Mesothelial cell of epicardium (in vitro differentiated cells): ENCODE measurements at regions not wholly inside any gene's neighbourhood (a gene's known extent, or its start where the extent isn't known, plus 50 kb on each side); places are given as distances from the start of the nearest gene placed in this dataset.
"Not testable (repeated sequence)": the region's sequence is repeated elsewhere in the genome, so short reads cannot be mapped to it uniquely, and the experiment has no call there.

Experiments used
- DNase-seq, 2 experiments: peaks; one replicate each; pipeline ENCODE4 v3.0.0; 2021; ENCODE audit warnings: low spot score in 2 of 2; ENCODE audit not compliant: unreplicated experiment in 2 of 2
- H3K27ac Mint-ChIP-seq: 2 replicates; pipeline ENCODE4 v1.8.0; 2021; ENCODE audit warnings: mixed read lengths
- H3K27me3 Mint-ChIP-seq: 2 replicates; pipeline ENCODE4 v1.8.0; 2021; ENCODE audit warnings: low read depth, mixed read lengths
- H3K36me3 Mint-ChIP-seq: 2 replicates; pipeline ENCODE4 v1.8.0; 2021; ENCODE audit warnings: mixed read lengths
- H3K4me1 Mint-ChIP-seq: 2 replicates; pipeline ENCODE4 v1.8.0; 2021; ENCODE audit warnings: mixed read lengths
- H3K4me3 Mint-ChIP-seq: 2 replicates; pipeline ENCODE4 v1.8.0; 2021; ENCODE audit warnings: mild to moderate bottlenecking, moderate library complexity, mixed read lengths
- H3K9me3 Mint-ChIP-seq: 2 replicates; pipeline ENCODE4 v1.8.0; 2021; ENCODE audit warnings: mixed read lengths
- TF ChIP-seq, protein P1 (sequence below): fragments of 200-600 bp; sonication (generic); IDR thresholded peaks from one replicate; pipeline ENCODE4 v1.5.0; 2021; ENCODE audit warnings: antibody characterized with exemption; ENCODE audit not compliant: unreplicated experiment

DNA sequence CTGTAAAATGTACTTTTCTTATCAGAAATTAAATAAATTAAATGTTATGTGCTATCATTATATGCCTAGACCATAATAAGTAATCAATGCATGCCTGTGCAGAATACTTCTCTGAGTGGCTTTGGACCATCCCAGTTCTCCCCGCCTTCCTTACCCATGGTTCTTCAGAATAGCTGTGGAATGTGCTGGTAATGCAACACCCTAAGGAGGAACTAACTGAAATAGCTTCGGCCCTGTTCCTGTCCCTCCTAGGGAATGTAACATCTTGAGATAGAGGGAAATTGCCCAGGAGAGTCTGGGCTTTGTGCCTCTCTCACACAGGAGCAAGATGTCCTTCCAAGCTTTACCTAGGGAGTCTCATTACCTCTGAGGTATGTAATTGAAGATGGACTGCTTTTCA, 693.6 kb upstream of the HS3ST1 start:
- H3K27ac Mint-ChIP-seq: no peak overlapping the region
- H3K4me1 Mint-ChIP-seq: peaks cover 3% of the 10 kb centered on the region
- H3K27me3 Mint-ChIP-seq: no peaks in the 10 kb centered on the region
- no peaks in the 10 kb centered on the region for H3K36me3 Mint-ChIP-seq
- H3K9me3 Mint-ChIP-seq: peaks cover 12% of the 10 kb centered on the region
- H3K4me3 Mint-ChIP-seq: no peak overlapping the region
- DNase-seq: no peak
- TF ChIP-seq, protein P1, sequence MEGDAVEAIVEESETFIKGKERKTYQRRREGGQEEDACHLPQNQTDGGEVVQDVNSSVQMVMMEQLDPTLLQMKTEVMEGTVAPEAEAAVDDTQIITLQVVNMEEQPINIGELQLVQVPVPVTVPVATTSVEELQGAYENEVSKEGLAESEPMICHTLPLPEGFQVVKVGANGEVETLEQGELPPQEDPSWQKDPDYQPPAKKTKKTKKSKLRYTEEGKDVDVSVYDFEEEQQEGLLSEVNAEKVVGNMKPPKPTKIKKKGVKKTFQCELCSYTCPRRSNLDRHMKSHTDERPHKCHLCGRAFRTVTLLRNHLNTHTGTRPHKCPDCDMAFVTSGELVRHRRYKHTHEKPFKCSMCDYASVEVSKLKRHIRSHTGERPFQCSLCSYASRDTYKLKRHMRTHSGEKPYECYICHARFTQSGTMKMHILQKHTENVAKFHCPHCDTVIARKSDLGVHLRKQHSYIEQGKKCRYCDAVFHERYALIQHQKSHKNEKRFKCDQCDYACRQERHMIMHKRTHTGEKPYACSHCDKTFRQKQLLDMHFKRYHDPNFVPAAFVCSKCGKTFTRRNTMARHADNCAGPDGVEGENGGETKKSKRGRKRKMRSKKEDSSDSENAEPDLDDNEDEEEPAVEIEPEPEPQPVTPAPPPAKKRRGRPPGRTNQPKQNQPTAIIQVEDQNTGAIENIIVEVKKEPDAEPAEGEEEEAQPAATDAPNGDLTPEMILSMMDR: no peak

DNA sequence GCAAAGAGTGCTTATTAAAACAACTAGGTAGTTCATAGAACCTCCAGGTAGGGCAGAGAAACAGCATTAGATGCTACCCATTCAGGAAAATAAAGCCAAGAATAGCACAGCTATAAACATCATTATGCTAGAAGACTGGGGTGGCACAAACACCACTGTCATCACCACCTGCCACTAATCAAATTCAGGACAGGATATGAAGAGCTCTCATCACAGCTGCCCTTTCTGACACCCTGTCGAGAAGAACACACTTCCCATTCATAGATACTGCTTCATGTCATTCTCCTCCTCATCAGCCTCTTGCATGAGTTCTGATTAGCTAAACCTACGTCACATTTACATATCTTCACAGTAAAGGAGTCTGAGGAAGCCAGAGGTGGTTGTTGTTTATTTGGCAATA, 692.3 kb upstream of the HS3ST1 start:
- peaks cover 3% of the 10 kb centered on the region for H3K4me1 Mint-ChIP-seq
- no peaks in the 10 kb centered on the region for H3K36me3 Mint-ChIP-seq
- H3K27me3 Mint-ChIP-seq: no peaks in the 10 kb centered on the region
- TF ChIP-seq, protein P1: no peak
- H3K4me3 Mint-ChIP-seq: no peak overlapping the region
- DNase-seq: no peak
- no peak overlapping the region for H3K27ac Mint-ChIP-seq
- H3K9me3 Mint-ChIP-seq: peaks cover 22% of the 10 kb centered on the region

DNA sequence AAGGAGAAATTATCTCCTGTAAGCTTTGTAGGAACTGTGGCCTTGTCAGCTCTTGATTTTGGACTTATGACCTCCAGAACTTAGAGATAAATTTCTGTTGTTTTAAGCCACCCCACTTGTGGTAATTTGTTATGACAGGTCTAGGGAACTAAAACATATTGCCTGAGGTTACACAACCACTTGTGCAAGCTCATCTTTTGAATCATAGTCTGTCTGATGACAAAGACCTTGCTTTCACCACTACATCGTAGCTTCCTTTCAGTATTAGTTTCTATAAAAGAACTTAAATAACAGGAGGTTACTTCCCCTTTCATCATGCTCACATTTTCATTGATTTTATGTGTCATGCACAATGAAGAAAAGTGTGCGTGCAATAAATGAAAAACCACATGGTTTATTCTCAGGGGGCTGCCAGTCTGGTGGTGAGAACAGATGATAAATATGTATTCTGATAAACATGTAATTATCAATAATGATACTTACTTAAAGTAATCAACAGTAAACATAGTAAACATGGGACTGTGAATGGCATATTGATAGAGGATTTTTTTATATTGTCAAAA, 690.0 kb upstream of the HS3ST1 start:
- TF ChIP-seq, protein P1: no peak
- no peak for DNase-seq
- no peaks in the 10 kb centered on the region for H3K27me3 Mint-ChIP-seq
- H3K4me3 Mint-ChIP-seq: no peak overlapping the region
- peaks cover 8% of the 10 kb centered on the region for H3K36me3 Mint-ChIP-seq
- peaks cover 39% of the 10 kb centered on the region for H3K9me3 Mint-ChIP-seq
- no peaks in the 10 kb centered on the region for H3K4me1 Mint-ChIP-seq
- H3K27ac Mint-ChIP-seq: no peak overlapping the region

DNA sequence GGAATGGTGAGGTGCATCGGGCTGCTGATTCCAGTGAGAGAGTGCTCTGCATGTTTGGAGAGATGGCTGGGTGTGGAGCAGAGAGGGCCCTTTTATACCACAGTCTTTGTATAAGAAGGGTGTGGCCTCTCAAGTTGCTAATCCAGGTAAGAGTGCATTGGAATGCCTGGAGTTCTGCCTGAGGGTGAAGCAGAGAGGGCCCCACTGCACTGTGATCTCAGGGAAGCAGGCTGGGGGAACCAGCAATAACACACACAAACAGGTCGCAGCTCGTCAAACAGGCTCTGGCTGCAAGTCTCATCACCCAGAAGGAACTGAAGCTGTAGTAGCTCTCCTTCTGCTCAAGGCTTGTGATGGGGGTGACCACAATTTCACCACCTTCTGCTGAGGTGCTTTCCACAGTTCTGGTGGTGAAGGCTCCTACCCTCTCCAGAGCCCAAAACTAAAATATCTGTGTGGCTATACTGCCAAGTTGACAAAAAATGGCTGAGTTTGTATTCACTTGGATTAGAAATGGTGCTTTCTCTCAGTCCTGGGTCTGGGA, 687.4 kb upstream of the HS3ST1 start:
- Mint-ChIP-seq H3K27ac (no peak overlapping the region), H3K27me3 (no peaks in the 10 kb centered on the region), H3K9me3 (peaks cover 64% of the 10 kb centered on the region), H3K4me1 (no peaks in the 10 kb centered on the region), H3K36me3 (peaks cover 8% of the 10 kb centered on the region), H3K4me3 (no peak overlapping the region)
- DNase-seq: no peak
- TF ChIP-seq, protein P1: no peak

DNA sequence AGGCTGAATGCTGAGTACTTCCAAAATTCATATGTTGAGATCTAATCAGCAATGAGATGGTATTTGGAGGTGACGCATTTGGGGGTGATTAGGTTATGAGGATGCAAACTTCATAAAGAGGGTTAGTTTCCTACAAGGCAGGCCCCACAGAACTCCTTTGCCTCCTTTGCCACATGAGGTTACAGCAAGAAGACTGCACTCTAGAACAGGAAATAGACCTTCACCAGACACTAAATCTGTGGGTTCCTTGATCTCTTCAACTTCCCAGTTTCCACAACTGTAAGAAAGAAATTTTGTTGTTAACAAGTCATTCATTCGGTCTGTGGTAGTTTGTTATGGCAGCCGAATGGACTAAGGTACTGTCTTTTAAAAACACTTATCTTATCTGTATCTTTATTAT, 681.9 kb upstream of the HS3ST1 start:
- H3K4me3 Mint-ChIP-seq: no peak overlapping the region
- peaks cover 49% of the 10 kb centered on the region for H3K9me3 Mint-ChIP-seq
- TF ChIP-seq, protein P1: no peak
- H3K36me3 Mint-ChIP-seq: peaks cover 9% of the 10 kb centered on the region
- no peak for DNase-seq
- no peak overlapping the region for H3K27ac Mint-ChIP-seq
- H3K27me3 Mint-ChIP-seq: no peaks in the 10 kb centered on the region
- no peaks in the 10 kb centered on the region for H3K4me1 Mint-ChIP-seq

DNA sequence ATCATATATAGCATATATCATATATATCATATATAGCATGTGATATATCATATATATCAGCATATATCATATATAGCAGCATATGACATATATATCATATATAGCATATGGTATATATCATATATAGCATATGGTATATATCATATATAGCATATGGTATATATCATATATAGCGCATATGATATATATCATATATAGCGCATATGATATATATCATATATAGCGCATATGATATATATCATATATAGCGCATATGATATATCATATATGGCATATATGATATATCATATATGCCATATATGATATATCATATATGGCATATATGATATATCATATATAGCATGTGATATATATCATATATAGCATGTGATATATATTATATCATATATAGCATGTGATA, 680.4 kb upstream of the HS3ST1 start:
- not testable (repeated sequence) for H3K27me3 Mint-ChIP-seq, H3K27ac Mint-ChIP-seq, H3K4me3 Mint-ChIP-seq

More for the DNA sequence above, 680.4 kb upstream of the HS3ST1 start:
- not testable (repeated sequence) for H3K4me1 Mint-ChIP-seq, DNase-seq, H3K36me3 Mint-ChIP-seq
- H3K9me3 Mint-ChIP-seq: peaks cover 37% of the 10 kb centered on the region
